Hematopoietic multipotent progenitor cell treated with erythropoietin and hydrocortisone succinate and interleukin-3 and kit ligand, for 6 days (in vitro differentiated cells): ENCODE measurements at regions not wholly inside any gene's neighbourhood (a gene's known extent, or its start where the extent isn't known, plus 50 kb on each side); places are given as distances from the start of the nearest gene placed in this dataset.
"Not testable (repeated sequence)": the region's sequence is repeated elsewhere in the genome, so short reads cannot be mapped to it uniquely, and the experiment has no call there.

Source experiments
- DNase-seq: peaks from one replicate; pipeline ENCODE4 v3.0.0-alpha.2; 2015

DNA sequence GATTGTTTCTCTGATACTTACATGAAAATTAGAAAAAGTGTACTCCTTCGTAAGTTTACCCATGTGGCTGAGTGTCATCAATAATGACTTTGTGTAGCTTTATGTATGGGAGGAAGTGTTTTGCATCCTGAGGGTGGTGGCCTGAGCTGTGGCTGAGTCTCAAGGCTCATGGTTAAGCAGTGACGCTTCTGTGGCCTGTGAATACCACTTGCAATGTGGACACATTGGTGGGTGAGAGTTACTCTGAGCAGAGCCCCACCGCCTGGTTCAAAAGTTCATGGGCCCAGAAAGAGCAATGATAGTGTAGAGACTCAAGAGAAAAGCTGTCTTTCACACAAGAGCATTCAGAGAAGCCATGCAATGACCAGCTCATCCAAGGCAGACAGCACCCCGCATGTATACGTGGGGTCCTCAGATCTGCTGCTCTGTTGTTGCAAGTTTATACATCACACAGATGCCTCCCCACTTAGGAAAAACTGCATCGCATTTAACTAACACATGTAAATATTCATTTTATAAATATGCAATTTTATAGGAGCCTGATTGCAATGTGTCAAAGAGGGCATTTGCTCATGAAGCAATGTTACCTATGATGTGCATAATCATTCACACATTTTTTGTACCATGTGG lies 55.1 kb upstream of the FRMD6 start:
- no peak for DNase-seq

GRCh38 chr14:51597261-51598001 lies 54.3 kb upstream of the FRMD6 start:
- DNase-seq = no peak

DNA sequence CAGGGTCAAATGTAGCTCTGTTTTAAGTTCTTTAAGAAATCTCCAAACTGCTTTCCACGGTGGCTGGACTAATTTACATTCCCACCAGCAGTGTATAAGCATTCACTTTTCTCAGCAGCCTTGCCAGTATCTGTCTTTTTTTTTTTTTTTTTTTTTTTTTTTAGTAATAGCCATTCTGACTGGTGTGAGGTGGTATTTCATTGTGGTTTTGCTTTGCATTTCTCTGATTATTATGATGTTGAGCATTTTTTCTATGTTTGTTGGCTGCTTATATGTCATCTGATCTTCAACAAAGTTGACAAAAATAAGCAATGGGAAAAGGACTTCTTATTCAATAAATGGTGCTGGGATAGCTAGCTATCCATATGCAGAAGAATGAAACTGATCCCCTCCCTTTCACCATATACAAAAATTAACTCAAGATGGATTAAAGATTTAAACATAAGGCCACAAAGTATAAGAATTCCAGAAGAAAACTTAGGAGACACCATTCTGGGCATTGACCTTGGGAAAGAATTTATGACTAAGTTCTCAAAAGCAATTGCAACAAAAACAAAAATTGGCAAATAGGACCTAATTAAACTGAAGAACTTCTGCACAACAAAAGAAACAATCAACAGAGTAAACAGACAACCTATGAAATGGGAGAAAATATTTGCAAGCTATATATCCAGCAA lies 52.6 kb upstream of the FRMD6 start:
- not testable (repeated sequence) for DNase-seq

DNA sequence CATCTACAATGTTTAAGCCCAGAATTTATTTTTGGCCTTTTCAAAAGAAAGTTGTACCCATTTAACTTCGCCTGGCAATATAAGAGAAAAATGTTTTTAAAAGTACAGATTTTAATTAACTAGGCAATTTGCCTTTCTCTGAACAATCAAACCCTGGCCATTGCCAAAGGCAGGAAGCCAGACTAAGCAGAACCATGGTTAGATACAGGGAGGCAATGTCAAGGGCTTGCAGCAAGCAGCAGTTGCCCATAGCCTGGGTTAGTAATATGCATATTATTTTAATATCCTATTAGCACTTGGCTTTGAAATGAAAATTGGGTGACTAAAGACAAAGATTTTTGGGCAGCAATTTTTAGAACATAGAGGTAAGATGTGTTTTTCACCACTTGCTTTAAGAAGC lies 51.1 kb upstream of the FRMD6 start:
- DNase-seq = no peak
